Thoracic aorta (tissue), 2 donors: ENCODE measurements at regions not wholly inside any gene's neighbourhood (a gene's known extent, or its start where the extent isn't known, plus 50 kb on each side); places are given as distances from the start of the nearest gene placed in this dataset.

Source experiments
- ATAC-seq: fragments of 150-250 bp; one replicate; pipeline ENCODE4 v1.8.0; 2017; ENCODE audit warnings: low read depth; ENCODE audit not compliant: insufficient number of reproducible peaks, low FRiP score
- DNase-seq: peaks from one replicate; pipeline ENCODE4 v3.0.0-alpha.2; 2020; ENCODE audit warnings: low spot score
- H3K27ac ChIP-seq, 2 donors: fragments of 200-600 bp; sonication (generic); 1 replicate in 1 of 2; 2 replicates in 1 of 2; pipeline ENCODE4 v1.5.1; 2016; ENCODE audit warnings: mild to moderate bottlenecking in 2 of 2, moderate library complexity in 2 of 2
- H3K27me3 ChIP-seq: fragments of 200-600 bp; sonication (generic); replicated peaks from 2 replicates; pipeline ENCODE4 v1.6.0; 2016; ENCODE audit warnings: mild to moderate bottlenecking; ENCODE audit not compliant: insufficient read depth
- H3K36me3 ChIP-seq: fragments of 200-600 bp; sonication (generic); one replicate; pipeline ENCODE4 v1.5.1; 2016
- H3K4me1 ChIP-seq, 2 donors: fragments of 200-600 bp; sonication (generic); 1 replicate in 1 of 2; 2 replicates in 1 of 2; pipeline versions ENCODE4 v1.5.1 to v1.6.0; 2016; ENCODE audit warnings: low read depth in 2 of 2, mild to moderate bottlenecking in 1 of 2; ENCODE audit not compliant: control insufficient read depth in 1 of 2
- H3K4me3 ChIP-seq: fragments of 200-600 bp; sonication (generic); 2 replicates; pipeline ENCODE4 v1.5.1; 2016; ENCODE audit warnings: mild to moderate bottlenecking
- H3K9me3 ChIP-seq: fragments of 200-600 bp; sonication (generic); 2 replicates; pipeline ENCODE4 v1.5.1; 2016
- TF ChIP-seq, protein P1 (sequence below): fragments of 200-600 bp; sonication (generic); IDR thresholded peaks from one replicate; pipeline ENCODE4 v1.5.1; 2019; ENCODE audit warnings: antibody characterized with exemption

DNA sequence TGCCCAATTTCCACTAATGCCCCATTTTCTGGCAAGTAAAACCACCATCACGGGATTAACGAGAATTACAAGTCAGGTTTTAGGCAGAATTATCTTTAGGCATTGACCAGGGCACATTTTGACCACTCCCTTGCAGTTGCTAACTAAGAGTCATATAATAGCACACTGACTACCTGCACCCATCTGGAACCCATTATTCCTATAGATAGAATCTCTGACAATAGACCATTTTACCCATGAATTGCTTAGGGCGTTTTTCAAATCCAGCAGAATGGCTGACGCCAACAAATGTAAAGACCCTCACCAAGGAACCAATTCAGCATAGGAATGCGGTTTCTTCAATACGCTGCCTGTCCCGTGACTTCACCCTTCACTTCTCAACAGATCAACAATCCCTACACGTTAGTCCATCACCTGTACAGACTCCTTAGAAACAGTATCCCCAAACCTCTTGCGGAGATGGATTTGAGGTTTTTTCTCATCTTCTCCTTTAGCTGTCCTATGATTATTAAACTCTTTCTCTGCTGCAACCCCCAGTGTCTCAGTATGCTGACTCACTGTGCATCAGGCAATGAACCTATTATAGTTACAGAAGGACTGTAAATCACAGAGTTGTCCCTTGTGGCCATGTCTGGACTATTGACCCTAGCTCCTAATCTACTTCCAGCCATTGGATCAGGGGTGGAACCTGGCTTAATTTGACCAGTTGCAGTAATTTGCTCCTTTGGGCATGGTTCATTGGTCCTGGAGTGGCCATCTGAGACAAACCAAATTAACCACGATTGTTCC is 177.3 kb upstream of the PLXNC1 start:
- TF ChIP-seq, protein P1, sequence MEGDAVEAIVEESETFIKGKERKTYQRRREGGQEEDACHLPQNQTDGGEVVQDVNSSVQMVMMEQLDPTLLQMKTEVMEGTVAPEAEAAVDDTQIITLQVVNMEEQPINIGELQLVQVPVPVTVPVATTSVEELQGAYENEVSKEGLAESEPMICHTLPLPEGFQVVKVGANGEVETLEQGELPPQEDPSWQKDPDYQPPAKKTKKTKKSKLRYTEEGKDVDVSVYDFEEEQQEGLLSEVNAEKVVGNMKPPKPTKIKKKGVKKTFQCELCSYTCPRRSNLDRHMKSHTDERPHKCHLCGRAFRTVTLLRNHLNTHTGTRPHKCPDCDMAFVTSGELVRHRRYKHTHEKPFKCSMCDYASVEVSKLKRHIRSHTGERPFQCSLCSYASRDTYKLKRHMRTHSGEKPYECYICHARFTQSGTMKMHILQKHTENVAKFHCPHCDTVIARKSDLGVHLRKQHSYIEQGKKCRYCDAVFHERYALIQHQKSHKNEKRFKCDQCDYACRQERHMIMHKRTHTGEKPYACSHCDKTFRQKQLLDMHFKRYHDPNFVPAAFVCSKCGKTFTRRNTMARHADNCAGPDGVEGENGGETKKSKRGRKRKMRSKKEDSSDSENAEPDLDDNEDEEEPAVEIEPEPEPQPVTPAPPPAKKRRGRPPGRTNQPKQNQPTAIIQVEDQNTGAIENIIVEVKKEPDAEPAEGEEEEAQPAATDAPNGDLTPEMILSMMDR: no peak
- H3K4me3 ChIP-seq: no peak overlapping the region

DNA sequence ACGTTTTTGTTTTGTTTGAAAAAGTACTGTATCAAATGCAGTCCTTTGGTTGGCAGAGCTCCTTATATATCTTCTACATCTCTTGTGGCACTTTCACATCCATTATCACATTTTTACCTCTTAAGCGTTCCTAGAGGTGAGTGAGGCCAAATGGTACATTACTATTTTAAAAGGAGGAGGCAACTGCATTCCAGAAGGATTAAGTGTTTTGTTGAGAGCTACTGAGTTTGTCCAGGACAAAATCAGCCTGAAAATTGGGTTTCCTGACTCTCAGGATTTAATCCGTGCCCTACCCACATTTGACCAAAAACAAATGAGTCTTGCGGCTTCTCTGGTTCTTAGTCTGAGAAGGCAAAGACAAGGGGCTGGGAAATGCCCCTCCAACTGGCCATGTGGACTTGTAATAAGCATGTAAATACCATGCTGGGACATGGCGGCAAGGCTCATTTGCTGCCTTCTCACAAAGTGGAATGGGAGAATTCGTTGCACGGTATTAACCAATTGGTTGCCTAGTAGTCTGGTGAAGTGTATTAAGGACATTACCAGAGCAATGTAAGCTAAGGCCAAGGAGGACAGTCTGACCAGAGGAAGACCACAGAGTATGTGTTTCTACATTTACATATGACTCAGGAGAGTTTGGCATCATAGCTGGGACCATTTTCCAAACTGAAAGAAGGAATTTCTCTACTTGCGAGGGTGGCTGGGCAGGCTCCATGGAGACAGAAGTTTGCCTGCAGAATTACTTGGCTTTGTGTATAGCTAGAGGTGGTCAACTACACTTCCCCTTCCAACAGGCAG is 175.8 kb upstream of the PLXNC1 start:
- no peak for ATAC-seq
- peak overlapping the region; percentile 74 to 83 for H3K27ac ChIP-seq

More for the DNA sequence above, 177.3 kb upstream of the PLXNC1 start:
- no peak overlapping the region for H3K27ac ChIP-seq
- no peaks in the 10 kb centered on the region for H3K36me3 ChIP-seq
- no peaks in the 10 kb centered on the region for H3K9me3 ChIP-seq
- DNase-seq (no peak), ATAC-seq (no peak)
- no peaks in the 10 kb centered on the region for H3K27me3 ChIP-seq
- peaks cover 0 to 24% of the 10 kb centered on the region in 2 donors for H3K4me1 ChIP-seq

DNA sequence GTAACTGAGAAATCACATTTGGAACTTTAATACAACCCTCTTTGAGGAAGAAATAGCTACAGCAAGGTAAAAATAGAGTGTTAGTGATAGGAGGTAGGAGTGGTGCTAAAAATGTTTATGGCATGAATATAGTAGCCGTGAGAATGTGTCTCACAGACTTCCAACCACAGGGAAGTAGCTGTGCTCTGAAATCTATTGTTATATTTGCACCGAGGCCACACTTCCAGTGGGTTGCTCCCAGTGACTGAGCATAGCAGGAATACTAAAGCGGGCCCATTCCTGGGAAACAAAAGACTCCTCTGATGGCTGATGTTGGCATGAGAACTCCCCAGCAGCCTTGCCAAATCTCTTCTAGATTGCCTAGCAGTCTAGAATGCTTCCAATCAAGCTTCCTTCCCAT is 174.1 kb upstream of the PLXNC1 start:
- H3K4me1 ChIP-seq: peaks cover 0 to 24% of the 10 kb centered on the region in 2 donors
- H3K27me3 ChIP-seq: no peaks in the 10 kb centered on the region
- no peak overlapping the region for H3K4me3 ChIP-seq
- TF ChIP-seq, protein P1: no peak
- H3K36me3 ChIP-seq: no peaks in the 10 kb centered on the region
- DNase-seq: no peak
- ATAC-seq: no peak
- peak overlapping the region in 1 of 2 donors; percentile 83 for H3K27ac ChIP-seq
- H3K9me3 ChIP-seq: no peaks in the 10 kb centered on the region

More for the DNA sequence above, 175.8 kb upstream of the PLXNC1 start:
- TF ChIP-seq, protein P1: no peak
- H3K4me1 ChIP-seq: peaks cover 0 to 24% of the 10 kb centered on the region in 2 donors
- no peaks in the 10 kb centered on the region for H3K9me3 ChIP-seq
- H3K4me3 ChIP-seq: peak overlapping the region; percentile 50
- no peak for DNase-seq
- H3K27me3 ChIP-seq: no peaks in the 10 kb centered on the region
- H3K36me3 ChIP-seq: no peaks in the 10 kb centered on the region

DNA sequence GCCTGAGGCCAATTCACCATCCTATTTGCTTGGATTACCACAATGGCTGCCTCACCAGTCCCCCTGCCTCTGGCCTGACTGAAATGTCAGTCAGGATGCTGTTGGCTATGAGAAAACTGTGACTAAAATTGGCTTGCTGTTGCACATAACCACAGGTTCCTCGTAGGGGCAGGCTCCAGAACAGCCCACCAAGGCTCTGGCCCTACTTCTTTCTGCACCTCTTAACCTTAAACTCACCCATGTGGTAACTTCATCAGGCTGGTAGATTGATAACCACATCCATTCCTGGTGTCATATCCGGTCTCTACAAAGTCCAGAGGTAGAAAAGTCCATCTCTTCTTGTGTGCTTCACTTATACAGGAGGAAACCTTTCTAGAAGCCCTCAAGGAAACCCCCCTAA is 172.4 kb upstream of the PLXNC1 start:
- ATAC-seq (no peak), DNase-seq (no peak)
- no peaks in the 10 kb centered on the region for H3K36me3 ChIP-seq
- TF ChIP-seq, protein P1: no peak
- H3K27ac ChIP-seq: no peak overlapping the region
- H3K9me3 ChIP-seq: no peaks in the 10 kb centered on the region
- no peak overlapping the region for H3K4me3 ChIP-seq
- H3K27me3 ChIP-seq: no peaks in the 10 kb centered on the region
- peaks cover 0 to 24% of the 10 kb centered on the region in 2 donors for H3K4me1 ChIP-seq

DNA sequence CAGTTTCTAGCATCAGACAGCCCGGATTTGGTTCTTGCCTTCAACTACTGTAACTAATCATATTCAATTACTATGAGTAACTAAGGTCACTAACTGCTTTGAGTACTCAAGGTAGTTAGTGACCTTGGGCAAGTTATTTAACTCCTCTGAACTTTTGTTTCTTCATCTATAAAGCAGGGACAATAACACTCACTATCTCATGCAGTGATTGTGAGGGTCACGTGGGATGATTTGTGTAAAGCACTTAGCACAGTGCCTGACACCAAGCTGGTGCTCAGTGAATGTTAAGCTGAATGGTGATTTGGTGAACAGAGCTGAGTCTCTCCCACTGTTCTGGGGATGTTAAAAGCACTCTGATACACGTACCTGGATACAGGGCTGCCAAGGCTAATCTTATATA is 171.3 kb upstream of the PLXNC1 start:
- DNase-seq: no peak
- Histone ChIP-seq H3K27me3 (no peaks in the 10 kb centered on the region), H3K36me3 (no peaks in the 10 kb centered on the region), H3K9me3 (no peaks in the 10 kb centered on the region), H3K4me3 (no peak overlapping the region), H3K4me1 (peaks cover 0 to 22% of the 10 kb centered on the region in 2 donors), H3K27ac (no peak overlapping the region)
- ATAC-seq: no peak
- TF ChIP-seq, protein P1: no peak
